HG03159 (cell line): ENCODE measurements at regions not wholly inside any gene's neighbourhood (a gene's known extent, or its start where the extent isn't known, plus 50 kb on each side); places are given as distances from the start of the nearest gene placed in this dataset.
A peak's percentile ranks its signal among the peaks of the same experiment; 100 is the strongest.

Experiments
- ATAC-seq: cut with Tn5 transposase; IDR thresholded peaks from one replicate; pipeline ENCODE4 v1.9.1; 2021; ENCODE audit warnings: mild to moderate bottlenecking, moderate library complexity; ENCODE audit not compliant: unreplicated experiment

DNA sequence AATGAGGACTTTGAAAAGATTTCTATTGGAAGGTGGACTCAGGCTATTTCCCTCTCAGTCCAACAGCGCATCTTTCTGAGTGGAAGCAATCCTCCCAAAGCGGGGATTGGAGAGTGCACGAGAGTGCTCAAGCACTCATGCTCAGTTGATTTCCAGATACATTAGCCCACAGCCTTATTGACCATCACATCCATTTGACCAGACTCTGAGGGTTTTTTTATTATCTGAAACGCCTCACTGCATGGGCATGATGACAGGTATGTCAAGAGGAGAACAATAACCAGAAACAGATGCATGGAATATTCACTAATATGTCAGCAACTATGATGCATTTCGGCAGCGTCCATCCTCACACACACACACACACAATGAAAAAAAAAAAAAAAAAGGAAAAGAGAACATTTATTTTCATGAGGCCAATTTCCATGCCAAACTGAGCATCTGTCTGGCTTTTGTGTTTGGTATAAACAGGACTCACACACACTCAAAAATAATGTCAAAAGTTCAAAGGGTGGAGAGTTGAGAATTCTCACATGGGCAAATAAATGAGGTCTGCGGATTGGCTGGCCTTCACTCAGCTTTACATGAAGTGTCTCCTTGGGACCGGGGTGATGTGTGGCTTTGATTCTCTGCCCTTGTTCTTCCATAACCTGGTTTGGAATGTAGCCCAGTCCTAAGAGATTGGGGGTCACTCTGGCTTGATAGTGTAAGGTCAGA lies 371.6 kb downstream of the MCTP2 start:
- no peak for ATAC-seq

DNA sequence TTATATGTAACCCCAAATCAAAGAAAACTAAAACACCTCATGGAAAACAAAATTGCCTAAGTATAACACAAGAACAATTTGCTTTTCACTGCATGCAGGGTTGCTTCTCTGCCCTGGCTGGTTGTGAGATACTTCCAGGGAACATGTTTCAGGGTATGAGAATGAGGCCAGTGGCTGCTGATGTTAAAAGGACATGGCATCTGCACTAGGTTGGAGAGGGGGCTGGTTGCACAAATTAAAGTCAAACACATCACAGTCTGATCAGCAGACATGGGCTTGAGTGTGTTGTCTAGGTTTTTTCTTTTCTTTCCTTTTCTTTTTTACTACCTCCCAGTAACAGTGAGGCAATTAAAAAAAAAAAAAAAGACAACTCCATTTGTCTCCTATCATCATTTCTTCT lies 374.9 kb downstream of the MCTP2 start:
- no peak for ATAC-seq

DNA sequence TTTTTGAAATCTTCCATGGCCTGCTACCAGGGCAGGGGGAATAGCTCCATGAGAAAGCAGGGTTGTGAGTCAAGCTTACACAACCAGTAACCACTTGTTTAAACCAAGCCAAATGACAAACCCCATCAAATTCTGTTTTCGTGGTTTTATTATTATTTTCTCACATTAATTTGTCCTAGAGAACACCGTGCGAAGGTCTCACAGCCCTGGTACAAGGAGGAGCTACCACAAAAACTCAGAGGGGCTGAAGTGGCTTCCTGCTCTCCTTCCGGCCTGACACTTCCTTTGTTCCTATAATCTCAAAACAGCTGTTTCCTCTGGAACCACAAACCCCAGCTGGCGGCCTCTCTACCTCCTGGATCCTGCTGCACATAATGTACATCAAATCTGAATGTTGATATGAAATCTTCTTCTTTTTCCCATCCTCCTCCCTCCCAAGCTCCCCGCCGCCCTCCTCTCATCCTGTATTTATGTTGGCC lies 375.9 kb downstream of the MCTP2 start:
- no peak for ATAC-seq

DNA sequence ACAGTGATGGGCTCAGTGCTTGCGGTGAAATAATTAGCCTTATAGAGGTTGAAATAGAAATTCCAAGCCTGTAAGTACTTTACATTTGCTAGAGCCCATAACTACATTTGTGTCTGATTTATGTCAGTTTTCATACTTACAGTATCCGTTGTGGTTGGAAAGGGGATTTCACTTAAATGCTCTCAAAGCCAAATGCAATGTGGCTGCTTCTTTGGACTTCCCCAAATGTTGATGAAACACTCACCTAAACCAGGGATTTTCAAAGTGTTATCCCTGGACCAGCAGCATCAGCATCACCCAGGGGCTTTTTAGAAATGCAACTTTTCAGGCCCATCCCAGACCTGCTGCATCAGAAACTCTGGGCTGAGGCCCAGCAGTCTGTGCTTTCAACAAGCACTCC lies 378.7 kb downstream of the MCTP2 start:
- peak; percentile 75 for ATAC-seq

DNA sequence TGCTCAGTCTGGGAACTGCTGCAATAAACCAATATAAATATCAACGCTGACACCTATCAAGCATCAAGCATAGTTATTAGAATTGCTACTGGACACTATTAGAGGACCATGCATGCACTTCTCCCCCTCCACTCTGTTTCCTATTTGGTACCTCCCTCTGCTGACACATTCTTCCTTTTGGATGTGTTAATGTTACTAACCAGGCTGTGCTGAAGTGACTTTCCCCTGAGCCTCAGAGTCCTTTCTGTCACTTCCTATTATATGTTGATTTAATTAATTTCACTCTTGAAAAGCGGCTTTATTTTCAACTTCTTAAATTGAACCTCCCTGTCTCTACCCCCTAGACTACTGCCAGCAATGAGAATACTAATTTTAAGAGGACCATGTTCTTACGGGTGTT lies 379.1 kb downstream of the MCTP2 start:
- ATAC-seq = no peak

DNA sequence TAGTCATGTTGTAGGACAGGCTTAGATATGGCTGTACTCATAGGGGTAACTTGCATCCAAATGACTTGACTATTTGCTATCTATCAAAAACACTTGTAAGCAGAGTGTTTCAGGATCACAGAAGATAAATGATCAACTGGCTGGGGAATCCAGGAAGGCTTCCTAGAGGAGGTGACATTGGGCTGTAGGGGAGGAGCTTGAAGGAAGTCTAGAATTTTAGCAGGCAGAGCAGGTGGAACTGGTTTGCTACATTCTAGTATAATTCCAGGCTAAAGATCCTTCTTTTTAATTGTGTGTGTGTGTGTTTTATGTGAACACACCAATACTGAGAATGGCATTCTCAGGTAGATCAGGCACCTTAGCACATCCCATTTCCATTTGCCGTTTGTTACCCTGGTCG lies 380.3 kb downstream of the MCTP2 start:
- ATAC-seq = no peak

DNA sequence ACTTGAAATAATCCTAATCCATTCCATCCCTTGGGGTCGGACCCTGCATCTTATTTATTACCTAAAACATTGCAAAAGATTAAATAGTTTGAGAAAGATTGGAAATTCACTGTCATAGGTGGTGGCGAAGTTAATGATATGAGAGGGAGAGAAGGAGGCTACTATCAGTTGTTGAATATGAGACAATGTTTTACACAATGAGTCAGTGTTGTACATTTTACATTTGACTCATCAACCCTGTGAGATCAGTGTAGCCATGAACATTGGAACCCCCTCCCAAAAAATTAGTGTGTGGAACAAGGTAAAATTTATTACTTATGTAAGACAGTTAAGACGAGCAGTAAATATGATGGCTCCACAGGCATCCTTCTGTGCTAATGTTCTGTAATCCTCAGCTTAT lies 384.3 kb downstream of the MCTP2 start:
- no peak for ATAC-seq

DNA sequence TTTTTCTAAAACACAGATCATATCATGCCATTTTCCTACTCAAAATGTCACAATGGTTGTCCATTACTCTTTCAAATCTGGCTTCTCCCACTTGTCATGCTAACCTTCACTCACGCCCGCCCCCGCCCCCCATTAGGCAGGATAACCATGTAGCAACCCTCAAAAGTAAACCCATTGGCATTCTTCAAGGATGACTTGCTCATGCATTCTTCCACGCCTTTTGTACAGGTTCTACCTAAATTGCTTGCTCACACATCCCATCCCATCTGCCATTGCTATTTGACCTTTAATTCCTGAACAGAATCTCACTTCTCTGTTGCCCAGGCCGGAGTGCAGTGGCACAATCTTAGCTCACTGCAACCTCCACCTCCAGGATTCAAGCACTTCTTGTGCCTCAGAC lies 389.3 kb downstream of the MCTP2 start:
- no peak for ATAC-seq

DNA sequence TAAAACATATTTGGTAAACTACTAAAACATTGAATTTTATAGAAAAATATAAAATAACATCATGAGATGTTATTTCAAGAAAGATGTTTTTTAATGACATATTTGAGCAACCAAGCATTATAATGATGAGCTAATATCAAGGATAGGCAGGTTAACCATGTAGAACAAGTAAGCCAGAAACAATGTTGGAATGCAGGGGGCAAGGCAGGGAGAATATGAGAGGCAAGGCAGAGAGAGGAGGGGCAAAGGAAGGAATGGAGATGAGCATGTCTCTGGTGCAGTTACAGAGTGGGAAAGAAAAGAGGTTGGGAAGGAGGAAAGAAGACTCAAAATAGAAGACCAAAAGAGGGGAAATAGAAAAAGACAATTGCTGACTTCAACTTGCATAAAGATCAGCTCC lies 390.4 kb downstream of the MCTP2 start:
- no peak for ATAC-seq

DNA sequence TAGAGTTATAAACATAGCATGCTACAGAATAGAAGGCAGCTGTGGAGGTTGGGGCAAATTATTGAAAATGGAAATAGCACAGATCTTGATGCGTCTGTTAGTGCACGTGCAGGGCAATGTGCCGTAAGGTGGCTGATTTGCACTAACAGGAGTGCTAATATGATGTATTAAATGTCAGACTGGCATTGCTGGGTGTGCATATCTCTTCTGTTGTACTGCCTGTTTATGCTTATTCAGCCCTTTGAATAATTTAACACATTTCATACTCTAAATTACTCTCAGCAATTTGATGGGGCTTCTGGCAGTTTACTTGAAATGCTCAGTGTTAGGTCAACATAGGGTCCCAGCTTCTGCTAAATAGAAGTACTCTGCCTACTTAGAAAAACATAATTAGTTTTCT lies 395.6 kb downstream of the MCTP2 start:
- no peak for ATAC-seq

DNA sequence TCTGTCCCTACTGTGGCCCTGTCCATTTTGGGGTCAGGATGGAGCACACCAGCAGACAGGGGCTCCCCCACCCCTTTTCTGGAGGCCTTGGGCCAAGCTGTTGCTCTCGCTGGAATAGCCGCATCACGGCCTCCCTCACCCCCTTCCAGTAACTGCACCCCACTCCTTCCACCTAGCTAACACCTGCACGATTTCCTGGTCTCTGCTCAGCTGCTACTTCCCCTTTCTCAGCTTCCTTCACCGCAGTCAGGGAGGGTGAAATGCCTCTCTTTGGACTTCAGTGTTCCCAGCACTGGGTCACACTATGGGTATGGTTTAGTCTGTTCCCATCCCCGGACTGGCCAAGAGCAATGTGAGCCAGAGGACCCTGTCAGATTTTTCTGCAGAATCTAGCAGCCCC lies 400.2 kb downstream of the MCTP2 start:
- ATAC-seq = peak; percentile 85

DNA sequence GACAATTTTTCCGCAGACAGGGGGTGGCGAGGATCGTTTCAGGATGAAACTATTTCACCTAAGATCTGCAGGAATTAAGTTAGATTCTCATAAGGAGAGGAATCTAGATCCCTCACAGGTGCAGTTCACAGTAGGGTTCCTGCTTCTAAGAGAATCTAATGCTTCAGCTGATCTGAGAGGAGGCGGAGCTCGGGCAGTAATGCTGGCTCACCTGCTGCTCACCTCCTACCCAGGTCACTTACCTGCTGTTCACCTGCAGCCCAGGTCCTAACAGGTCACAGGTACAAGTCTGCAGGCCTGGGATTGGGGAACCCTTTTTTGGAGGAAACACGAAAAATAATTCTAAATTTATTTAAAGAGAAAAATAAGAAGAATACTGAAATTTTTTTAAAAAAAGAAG lies 406.8 kb downstream of the MCTP2 start:
- ATAC-seq = no peak

DNA sequence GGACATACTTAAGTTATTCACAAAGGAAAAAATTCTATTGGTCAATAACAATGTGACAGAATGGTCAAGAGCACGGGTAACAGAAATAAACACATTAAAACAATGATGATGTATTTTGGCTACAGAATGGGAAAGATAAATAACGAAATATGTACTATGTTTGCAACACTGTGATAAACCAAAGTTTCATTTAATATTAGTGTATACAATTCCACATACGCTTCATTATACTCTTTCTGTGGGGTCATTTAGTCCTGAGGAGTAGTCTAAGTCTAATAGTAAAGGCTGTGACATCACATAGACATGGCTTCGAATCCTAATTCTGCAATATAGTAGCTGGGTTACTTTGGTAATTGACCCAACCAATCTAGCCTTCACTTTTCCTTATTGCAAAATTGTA lies 408.3 kb downstream of the MCTP2 start:
- no peak for ATAC-seq

DNA sequence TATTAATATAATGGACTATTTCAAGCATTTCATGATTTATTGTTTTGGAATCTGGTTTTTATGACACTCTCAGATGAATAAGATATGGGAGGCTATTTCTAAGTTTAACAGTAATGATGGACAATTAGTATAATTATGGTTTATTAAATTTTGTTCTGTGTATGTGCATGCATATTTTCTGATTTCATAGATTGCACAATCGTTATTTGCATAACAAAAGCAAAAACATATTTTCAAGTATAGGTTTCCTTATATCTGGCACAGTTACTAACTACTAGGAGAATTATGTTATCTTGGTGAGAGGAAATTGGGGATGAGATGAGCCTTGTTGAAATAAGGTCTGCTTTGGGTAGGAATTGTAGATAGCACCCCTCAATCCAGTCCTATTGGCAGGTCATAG lies 413.1 kb downstream of the MCTP2 start:
- ATAC-seq = no peak

DNA sequence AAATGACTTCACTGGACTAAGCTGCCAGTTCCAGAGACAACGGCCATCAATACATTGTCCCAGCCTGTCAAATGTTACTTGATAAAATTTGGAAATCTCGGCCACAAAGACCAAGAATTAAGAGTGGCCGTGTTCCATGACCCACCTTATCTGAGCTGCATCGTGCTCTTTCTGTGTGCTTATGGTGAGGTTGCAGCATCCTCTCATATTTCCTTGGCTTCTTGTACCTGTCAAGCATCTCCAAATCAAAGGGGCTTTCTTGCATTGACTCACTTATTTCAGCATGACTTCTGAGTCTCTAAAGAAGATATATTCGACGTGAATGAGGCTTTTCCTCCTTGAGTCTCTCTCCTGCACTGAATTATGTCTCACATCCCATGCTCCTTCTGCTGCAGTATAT lies 421.7 kb downstream of the MCTP2 start:
- no peak for ATAC-seq

DNA sequence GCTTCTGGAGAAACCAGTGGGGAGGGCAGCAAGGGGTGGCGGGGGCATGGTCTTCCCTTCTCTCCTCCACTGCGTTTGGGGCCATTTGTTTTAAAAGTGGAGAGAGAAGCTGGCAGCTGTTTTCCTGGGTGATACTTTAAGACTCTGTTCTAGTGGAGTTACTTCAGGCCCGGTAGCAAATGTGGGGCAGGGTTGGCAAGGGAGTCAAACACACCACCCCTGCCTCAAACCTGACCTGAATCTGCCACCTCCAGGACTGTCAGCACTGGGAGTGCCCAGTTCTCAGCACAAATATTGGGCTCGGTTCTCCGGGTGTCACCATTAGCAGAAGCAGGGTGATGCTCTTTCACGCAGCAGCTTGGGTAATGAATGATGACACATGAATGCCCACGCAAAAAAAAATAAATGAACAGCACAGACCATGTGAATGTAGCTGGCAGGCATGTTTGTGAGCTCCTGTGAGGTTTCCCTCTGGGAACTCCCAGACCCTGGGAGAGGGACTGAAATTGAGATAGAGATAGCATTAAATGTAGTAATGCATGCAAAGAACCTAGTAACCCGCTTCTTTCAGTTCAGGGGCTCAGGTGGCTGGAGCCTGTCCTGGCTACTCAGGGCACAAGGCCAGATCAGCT lies 424.0 kb downstream of the MCTP2 start:
- no peak for ATAC-seq

DNA sequence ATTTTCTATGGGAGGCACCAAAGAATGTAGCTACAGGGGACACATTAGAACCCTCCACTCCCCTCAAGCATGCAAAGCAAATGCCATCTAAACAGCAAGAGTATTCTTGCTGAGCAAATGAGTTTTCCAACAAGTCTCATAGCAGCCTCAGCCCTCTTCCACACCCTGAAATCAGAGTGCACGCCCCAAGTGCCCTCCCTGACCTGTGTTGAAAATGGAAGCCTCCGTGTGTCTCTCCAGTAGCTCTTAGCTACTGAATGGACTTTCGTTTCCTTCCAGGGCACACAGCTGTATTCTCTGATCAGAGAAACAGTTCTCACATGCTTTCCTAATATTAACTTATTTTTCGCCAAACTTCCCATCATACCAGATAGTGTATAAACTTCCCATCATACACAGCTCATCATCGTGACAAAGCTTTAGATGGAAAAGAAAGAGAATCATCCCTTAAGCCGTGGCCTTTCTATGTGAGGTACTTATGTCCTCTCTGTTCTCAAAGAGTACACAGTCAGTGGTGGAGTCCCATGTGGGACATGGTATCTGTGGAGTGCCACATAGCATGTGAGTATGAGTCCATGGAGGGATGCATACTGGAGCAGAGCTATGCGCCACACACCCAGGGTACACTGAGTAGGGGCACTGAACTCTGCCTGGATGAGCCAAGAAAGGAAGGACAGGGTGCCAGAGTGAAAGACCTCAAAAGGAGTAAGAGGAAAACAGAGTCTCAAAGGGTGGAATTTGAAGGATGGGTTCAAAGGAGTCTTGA lies 434.5 kb downstream of the MCTP2 start:
- ATAC-seq = no peak

DNA sequence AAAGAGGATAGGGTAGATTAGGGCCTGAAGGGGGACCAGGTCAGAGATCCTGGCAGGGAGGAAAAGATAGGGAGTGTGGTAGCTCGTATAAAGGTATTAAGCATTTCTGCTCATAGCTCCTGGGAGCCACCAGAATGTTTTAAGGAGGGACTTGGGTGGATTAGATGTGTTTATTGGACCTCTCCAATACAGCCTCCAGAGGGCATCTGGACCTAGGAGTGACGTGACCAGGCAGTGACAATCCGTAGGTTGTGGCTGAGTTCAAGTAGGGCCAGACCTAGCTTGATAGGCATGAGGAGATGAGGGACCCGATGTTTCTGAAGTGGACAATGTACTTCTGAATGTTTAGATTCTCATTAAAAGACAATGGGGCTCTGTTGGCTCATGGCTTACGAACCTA lies 435.2 kb downstream of the MCTP2 start:
- ATAC-seq = no peak

DNA sequence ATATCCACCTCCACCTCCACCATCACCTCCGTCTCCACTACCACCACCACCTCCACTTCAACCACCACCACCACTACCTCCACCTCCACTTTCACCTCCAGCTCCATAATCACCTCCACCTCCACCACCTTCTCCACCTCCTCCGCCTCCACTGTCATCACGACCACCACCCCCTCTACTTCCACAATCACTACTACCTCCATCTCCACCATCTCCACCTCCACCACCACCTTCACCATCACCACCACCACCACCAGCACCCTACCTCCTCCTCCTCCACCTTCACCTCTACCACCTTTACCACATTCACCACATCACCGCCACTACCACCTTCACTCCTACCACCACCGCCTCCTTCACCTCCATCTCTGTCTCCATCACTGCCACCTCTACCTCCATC lies 435.7 kb downstream of the MCTP2 start:
- no peak for ATAC-seq

DNA sequence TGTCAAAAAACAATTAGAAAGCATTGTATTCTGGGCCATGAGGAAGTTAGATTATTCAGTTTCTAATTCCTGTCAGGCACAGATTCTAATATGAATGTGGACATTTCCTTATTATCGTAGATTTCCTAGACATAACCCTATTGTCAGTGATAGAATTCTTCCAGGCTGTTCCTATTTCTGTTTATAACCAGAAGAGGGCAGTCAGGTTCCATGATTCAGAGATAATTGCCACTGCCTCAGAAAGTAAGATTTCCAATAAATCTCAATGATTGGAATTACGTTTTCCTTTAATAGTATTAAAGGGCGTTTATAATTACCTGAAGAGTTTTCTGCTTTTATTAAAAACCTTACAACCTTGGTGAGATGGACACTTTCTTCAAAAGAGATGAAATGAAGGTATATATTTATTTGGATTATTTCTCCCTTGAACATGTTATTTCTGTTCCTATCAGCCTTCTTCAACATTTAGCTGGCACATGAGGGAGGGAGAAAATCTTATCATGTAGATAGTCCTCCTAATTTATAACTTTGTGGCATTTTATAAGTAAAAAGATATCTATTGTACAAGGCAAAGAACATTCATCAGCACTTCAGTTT lies 439.2 kb downstream of the MCTP2 start:
- ATAC-seq = no peak

DNA sequence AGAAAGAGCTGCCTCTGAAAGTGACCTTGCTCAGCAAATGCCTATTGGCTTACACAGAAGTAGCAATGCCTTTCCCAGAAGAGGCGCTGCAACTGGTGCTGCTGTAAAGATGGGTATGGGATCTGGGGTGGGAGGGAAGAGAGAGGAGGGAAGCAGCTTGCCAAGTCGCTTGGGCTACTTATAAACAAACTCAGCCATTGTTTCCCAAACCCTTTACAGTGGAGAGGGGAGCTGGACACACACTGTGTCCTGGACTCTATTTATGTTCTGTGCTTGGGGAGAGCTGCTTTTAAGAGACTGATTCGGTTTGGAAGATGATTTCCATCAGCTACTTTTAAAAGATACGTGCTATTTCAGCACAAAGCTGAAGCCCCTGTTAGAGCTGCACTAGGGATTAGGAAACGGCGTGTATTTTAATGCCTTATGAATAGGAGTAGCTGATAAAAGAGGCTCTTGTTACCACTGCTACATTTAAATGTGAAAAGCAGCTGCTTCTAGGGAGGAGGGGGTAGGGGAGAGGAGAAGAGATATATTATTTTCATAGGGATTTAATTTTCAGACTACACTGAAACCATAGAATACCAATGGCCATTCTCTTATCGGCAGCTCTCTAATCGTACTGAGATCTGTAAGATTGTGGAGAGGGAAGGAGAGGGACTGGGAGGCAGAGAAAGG lies 440.6 kb downstream of the MCTP2 start:
- ATAC-seq = no peak
